Cardiac muscle cell (in vitro differentiated cells and primary cell): ENCODE measurements at regions not wholly inside any gene's neighbourhood (a gene's known extent, or its start where the extent isn't known, plus 50 kb on each side); places are given as distances from the start of the nearest gene placed in this dataset.

Experiments
- DNase-seq, 2 donors: peaks; one replicate each; pipeline versions ENCODE4 v3.0.0 to v3.0.0-alpha.2; 2010 to 2017; ENCODE audit warnings: low read depth in 1 of 2, low spot score in 1 of 2
- H3K27ac ChIP-seq: fragments of 200-600 bp; sonication (generic); 2 replicates; pipeline ENCODE4 v1.5.1; 2016
- H3K27me3 ChIP-seq: fragments of 200-600 bp; sonication (generic); 2 replicates; pipeline ENCODE4 v1.6.0; 2016; ENCODE audit warnings: control low read depth
- H3K36me3 ChIP-seq: fragments of 200-600 bp; sonication (generic); 2 replicates; pipeline ENCODE4 v1.5.1; 2016; ENCODE audit warnings: control low read depth
- H3K4me1 ChIP-seq: fragments of 200-600 bp; sonication (generic); 2 replicates; pipeline ENCODE4 v1.8.1; 2017; ENCODE audit warnings: low read depth, mild to moderate bottlenecking, mixed run types
- H3K4me3 ChIP-seq: fragments of 200-600 bp; sonication (generic); 2 replicates; pipeline ENCODE4 v1.5.1; 2016; ENCODE audit warnings: mild to moderate bottlenecking
- H3K9me3 ChIP-seq: fragments of 200-600 bp; sonication (generic); 2 replicates; pipeline ENCODE4 v1.5.1; 2017; ENCODE audit warnings: low read depth, mild to moderate bottlenecking, control low read depth
- CTCF ChIP-seq: IDR thresholded peaks from 2 replicates; pipeline ENCODE4 v1.5.1; 2012; ENCODE audit warnings: low read depth, mild to moderate bottlenecking, low read length

GRCh38 chr17:6893382-6894205 lies 62.1 kb upstream of the TEKT1 start:
- Histone ChIP-seq H3K27ac (no peak overlapping the region), H3K9me3 (no peaks in the 10 kb centered on the region), H3K4me3 (no peak overlapping the region), H3K36me3 (no peaks in the 10 kb centered on the region), H3K27me3 (peaks cover 68% of the 10 kb centered on the region), H3K4me1 (no peaks in the 10 kb centered on the region)
- no peak for DNase-seq
- TF ChIP-seq CTCF: no peak

- DNase-seq: peak; percentile 21 to 41
- H3K36me3 ChIP-seq: no peaks in the 10 kb centered on the region
- peaks cover 68% of the 10 kb centered on the region for H3K27me3 ChIP-seq
- no peak overlapping the region for H3K4me3 ChIP-seq
- TF ChIP-seq CTCF: peak; percentile 62
- H3K27ac ChIP-seq: no peak overlapping the region
- no peaks in the 10 kb centered on the region for H3K9me3 ChIP-seq
- H3K4me1 ChIP-seq: no peaks in the 10 kb centered on the region
Observed at GRCh38 chr17:6894206-6894528, 62.6 kb upstream of the TEKT1 start.

- H3K36me3 ChIP-seq: no peaks in the 10 kb centered on the region
- H3K27ac ChIP-seq: no peak overlapping the region
- H3K9me3 ChIP-seq: no peaks in the 10 kb centered on the region
- H3K4me1 ChIP-seq: no peaks in the 10 kb centered on the region
- no peak for DNase-seq
- no peak for TF ChIP-seq CTCF
- H3K4me3 ChIP-seq: no peak overlapping the region
- peaks cover 16% of the 10 kb centered on the region for H3K27me3 ChIP-seq
Observed at GRCh38 chr17:6901086-6901485, 69.6 kb upstream of the TEKT1 start.

GRCh38 chr17:6903326-6903900 lies 71.9 kb upstream of the TEKT1 start:
- Histone ChIP-seq H3K9me3 (no peaks in the 10 kb centered on the region), H3K4me1 (no peaks in the 10 kb centered on the region), H3K27me3 (no peaks in the 10 kb centered on the region), H3K36me3 (no peaks in the 10 kb centered on the region), H3K27ac (no peak overlapping the region), H3K4me3 (no peak overlapping the region)
- TF ChIP-seq CTCF: no peak
- no peak for DNase-seq

- TF ChIP-seq CTCF: no peak
- Histone ChIP-seq H3K4me3 (no peak overlapping the region), H3K4me1 (peaks cover 10% of the 10 kb centered on the region), H3K9me3 (no peaks in the 10 kb centered on the region), H3K27ac (no peak overlapping the region), H3K27me3 (no peaks in the 10 kb centered on the region), H3K36me3 (no peaks in the 10 kb centered on the region)
- DNase-seq: no peak
Observed at GRCh38 chr17:6908807-6909206, 77.3 kb upstream of the TEKT1 start.
